HepG2 (cell line): ENCODE measurements at regions not wholly inside any gene's neighbourhood (a gene's known extent, or its start where the extent isn't known, plus 50 kb on each side); places are given as distances from the start of the nearest gene placed in this dataset.

Source experiments
- ATAC-seq: fragments of 200-7000 bp; cut with Tn5 transposase; 3 replicates; pipeline ENCODE4 v1.9.1; 2020; ENCODE audit warnings: mild to moderate bottlenecking, moderate library complexity
- BruUV-seq: library from RNA; stranded (reverse); fragments of 400-500 nt; replicated peaks from 2 replicates; lab custom pipeline; 2021; lab: Mats Ljungman, UMichigan
- CTCF ChIA-PET: fragments of 300-600 bp; formaldehyde crosslinking; extraction: SDS; loops from one replicate; lab custom pipeline; 2021; ENCODE audit warnings: low total read pairs, inconsistent platforms, low intra/inter-chr PET ratio; lab: Yijun Ruan, JAX
- POLR2A ChIA-PET: fragments of 350-600 bp; sonication (Branson Sonifier 250); formaldehyde crosslinking; loops from one replicate; lab custom pipeline; 2020; ENCODE audit warnings: antibody characterized with exemption, inconsistent platforms; lab: Yijun Ruan, JAX
- DNase-seq: peaks from one replicate; pipeline ENCODE4 v3.0.0-alpha.2; 2015; ENCODE audit warnings: low spot score
- FAIRE-seq: peaks from 3 replicates; lab custom pipeline; 2011; peaks lifted over from hg19 to GRCh38; lab: Jason Lieb, UNC
- H2AFZ ChIP-seq: one replicate; pipeline ENCODE4 v1.6.1; 2011; ENCODE audit warnings: low read length, inconsistent platforms
- H3K27ac ChIP-seq: fragments of 300-600 bp; 3 replicates; pipeline ENCODE4 v1.8.0; 2011; ENCODE audit warnings: mixed run types, mild to moderate bottlenecking, mixed read lengths, low read length, inconsistent platforms; ENCODE audit not compliant: insufficient read depth; ENCODE audit errors: extremely low read length
- H3K27me3 ChIP-seq, 2 experiments: fragments of 200-600 bp in 1 of 2; 2 replicates in 1 of 2; 3 replicates in 1 of 2; pipeline versions ENCODE4 v1.6.0 to v1.8.0; 2011; ENCODE audit warnings: low read length in 2 of 2, mild to moderate bottlenecking in 2 of 2, moderate library complexity in 2 of 2, inconsistent platforms in 1 of 2; ENCODE audit not compliant: insufficient read depth in 2 of 2, control insufficient read depth in 1 of 2
- H3K36me3 ChIP-seq, 2 experiments: fragments of 200-600 bp in 1 of 2; replicated peaks in 1 of 2; 2 replicates in 1 of 2; 3 replicates in 1 of 2; pipeline versions ENCODE4 v1.5.1 to v1.8.0; 2011; ENCODE audit warnings: low read length in 2 of 2, inconsistent platforms in 1 of 2; ENCODE audit not compliant: insufficient read depth in 2 of 2, control insufficient read depth in 1 of 2
- H3K4me1 ChIP-seq: 2 replicates; pipeline ENCODE4 v1.5.1; 2012; ENCODE audit warnings: low read length, inconsistent platforms; ENCODE audit not compliant: insufficient read depth
- H3K4me2 ChIP-seq: 2 replicates; pipeline ENCODE4 v1.6.0; 2011; ENCODE audit warnings: low read depth, low read length, inconsistent platforms
- H3K4me3 ChIP-seq, 3 experiments: fragments of 200-600 bp in 1 of 3; sonication (generic), shearing (Covaris generic) in 1 of 3; replicated peaks in 1 of 3; 2 replicates each; pipeline ENCODE4 v1.5.1; 2011 to 2016; ENCODE audit warnings: low read length in 3 of 3, inconsistent platforms in 2 of 3, low read depth in 2 of 3, mild to moderate bottlenecking in 2 of 3, control low read depth in 1 of 3, mixed read lengths in 1 of 3; ENCODE audit not compliant: insufficient read depth in 1 of 3
- H3K79me2 ChIP-seq: one replicate; pipeline ENCODE4 v1.6.1; 2011; ENCODE audit warnings: low read length, inconsistent platforms; ENCODE audit not compliant: insufficient read depth
- H3K9ac ChIP-seq: 2 replicates; pipeline ENCODE4 v1.6.0; 2011; ENCODE audit warnings: mild to moderate bottlenecking, low read depth, low read length, inconsistent platforms; ENCODE audit not compliant: insufficient read depth
- H3K9me3 ChIP-seq: 2 replicates; pipeline ENCODE4 v1.5.1; 2012; ENCODE audit warnings: mild to moderate bottlenecking, low read length
- H4K20me1 ChIP-seq: 2 replicates; pipeline ENCODE4 v1.6.0; 2011; ENCODE audit warnings: inconsistent platforms, mild to moderate bottlenecking, low read length, moderate library complexity; ENCODE audit not compliant: insufficient read depth
- BRD4 ChIP-seq: sonication (generic); formaldehyde crosslinking; IDR thresholded peaks from 2 replicates; pipeline ENCODE4 v1.4.0; 2020; ENCODE audit warnings: missing genetic modification reagents
- MTF2 ChIP-seq: sonication (generic); formaldehyde crosslinking; IDR thresholded peaks from 2 replicates; pipeline ENCODE4 v1.5.0; 2020; ENCODE audit warnings: missing genetic modification reagents, borderline replicate concordance
- SOX13 ChIP-seq, 3 experiments: fragments of 450-650 bp in 1 of 3; sonication (generic) in 1 of 3; formaldehyde crosslinking in 1 of 3; IDR thresholded peaks in 2 of 3; conservative IDR thresholded peaks in 1 of 3; 2 replicates each; pipeline versions ENCODE4 v1.5.0 to v1.6.1; 2016 to 2020; ENCODE audit warnings: antibody characterized with exemption in 1 of 3, mild to moderate bottlenecking in 1 of 3, missing compliant biosample characterization in 1 of 3, missing genetic modification reagents in 1 of 3, moderate library complexity in 1 of 3
- SOX5 ChIP-seq: IDR thresholded peaks from 2 replicates; pipeline ENCODE4 v1.6.1; 2016; ENCODE audit warnings: borderline replicate concordance
- SOX6 ChIP-seq, 2 experiments: fragments of 450-650 bp in 1 of 2; sonication (generic) in 1 of 2; formaldehyde crosslinking in 1 of 2; IDR thresholded peaks; 2 replicates each; pipeline versions ENCODE4 v1.4.0 to v1.6.1; 2017 to 2020; ENCODE audit warnings: antibody characterized with exemption in 1 of 2, mild to moderate bottlenecking in 1 of 2, missing genetic modification reagents in 1 of 2
- ZNF282 ChIP-seq: fragments of 450-650 bp; IDR thresholded peaks from 2 replicates; pipeline ENCODE4 v1.6.1; 2018; ENCODE audit not compliant: partially characterized antibody
- ZNF543 ChIP-seq: sonication (generic); formaldehyde crosslinking; IDR thresholded peaks from 2 replicates; pipeline ENCODE4 v1.4.0; 2020; ENCODE audit warnings: mild to moderate bottlenecking, missing genetic modification reagents
- whole genome bisulfite sequencing: methylation state at CpG from one replicate; pipeline ENCODE4 v1.1.6; 2017; ENCODE audit warnings: low lambda C conversion rate; 5-methylcytosine and 5-hydroxymethylcytosine counted together
- in situ Hi-C: cut with HindIII; loops from 2 replicates; pipeline ENCODE4 v1.10.0; 2017; ENCODE audit warnings: low pct_unique_long_range_greater_than_20kb; ENCODE audit not compliant: extremely low pct_ligation_motif_present
- intact Hi-C: fragments of 100-400 bp; cut with micrococcal nuclease; formaldehyde crosslinking; loops from one replicate; pipeline ENCODE4 v1.10.0; 2022; ENCODE audit not compliant: unreplicated experiment
- TF ChIP-seq, protein P1 (sequence below): IDR thresholded peaks from 2 replicates; pipeline ENCODE4 v1.4.0; 2020; ENCODE audit warnings: mild to moderate bottlenecking, missing genetic modification reagents

DNA sequence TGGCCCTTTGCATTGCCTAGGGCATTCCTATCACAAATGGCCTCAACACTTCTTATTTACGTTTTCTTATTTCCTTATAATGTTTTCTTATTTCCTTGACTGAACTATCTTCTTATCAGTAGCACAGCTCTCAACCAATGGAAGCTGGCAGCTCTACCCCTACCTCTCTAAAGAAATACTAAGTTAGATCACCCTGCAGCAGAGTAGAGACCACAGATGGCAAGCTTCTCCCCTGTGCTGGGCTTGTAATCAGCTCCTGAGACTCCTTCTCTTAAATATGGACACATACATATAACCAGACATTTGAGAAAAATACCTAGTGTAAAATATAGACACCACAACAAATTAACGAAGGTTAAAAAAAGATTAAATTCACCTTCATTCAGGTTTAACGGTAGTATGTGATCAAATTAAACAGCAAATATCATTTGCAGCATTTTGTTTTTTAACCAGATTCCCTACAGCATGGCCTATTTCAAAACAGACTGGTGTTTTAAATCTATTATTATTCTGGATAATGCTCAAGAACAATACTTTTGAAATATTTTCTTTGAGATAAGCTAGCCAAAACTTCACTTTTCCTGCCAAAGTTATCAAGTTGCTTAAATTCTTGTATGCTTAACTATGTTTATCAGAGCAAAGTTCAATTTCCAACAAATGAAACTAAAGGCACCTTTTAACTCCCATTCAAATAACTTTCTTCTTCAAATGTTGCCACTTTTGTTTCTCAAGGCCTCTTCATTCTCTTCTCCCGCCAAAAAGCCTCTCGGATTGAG lies 54.3 kb downstream of the SLC41A2 start:
- no peak overlapping the region for H3K4me2 ChIP-seq
- ATAC-seq (no peak; the same call in 2 of the 3 replicates), DNase-seq (peak; percentile 41), FAIRE-seq (no peak)
- intact Hi-C loops: no loop called here
- H3K9ac ChIP-seq: no peak overlapping the region
- no peaks in the 10 kb centered on the region for H3K79me2 ChIP-seq
- in situ Hi-C loops: no loop called here
- no peaks in the 10 kb centered on the region for H3K9me3 ChIP-seq
- H3K4me1 ChIP-seq: peaks cover 14% of the 10 kb centered on the region
- H3K4me3 ChIP-seq: no peak overlapping the region
- 92% methylated on average over 5 of the region's 5 CpGs for WGBS
- no peak overlapping the region for H3K27ac ChIP-seq
- ChIA-PET CTCF (no interaction called here), POLR2A (no interaction called here)
- H3K36me3 ChIP-seq: no peaks in the 10 kb centered on the region
- no peaks in the 10 kb centered on the region for H3K27me3 ChIP-seq
- no peak overlapping the region for H2AFZ ChIP-seq
- no peaks in the 10 kb centered on the region for H4K20me1 ChIP-seq
- no TSS peak for BruUV-seq
- TF ChIP-seq SOX5 (CRISPR knock-in tag): peak; percentile 45; the same call in 1 of the 2 replicates
- no peak for TF ChIP-seq MTF2
- no peak for TF ChIP-seq BRD4
- TF ChIP-seq ZNF282: no peak
- no peak for TF ChIP-seq ZNF543
- no peak; the same call in 1 of the 2 replicates for TF ChIP-seq SOX13 (IDR thresholded peaks at IDR 0.05)
- TF ChIP-seq SOX13 (CRISPR knock-in tag; conservative IDR thresholded peaks at IDR 0.05 in 1 of 2, IDR thresholded peaks at IDR 0.05 in 1 of 2): peak in 1 of 2 experiments; percentile 81; a peak in 2 of 4 replicates
- TF ChIP-seq SOX6 (IDR thresholded peaks at IDR 0.05): no peak
- peak; percentile 67; the same call in 1 of the 2 replicates for TF ChIP-seq SOX6 (CRISPR knock-in tag; IDR thresholded peaks at IDR 0.05)
- TF ChIP-seq, protein P1, sequence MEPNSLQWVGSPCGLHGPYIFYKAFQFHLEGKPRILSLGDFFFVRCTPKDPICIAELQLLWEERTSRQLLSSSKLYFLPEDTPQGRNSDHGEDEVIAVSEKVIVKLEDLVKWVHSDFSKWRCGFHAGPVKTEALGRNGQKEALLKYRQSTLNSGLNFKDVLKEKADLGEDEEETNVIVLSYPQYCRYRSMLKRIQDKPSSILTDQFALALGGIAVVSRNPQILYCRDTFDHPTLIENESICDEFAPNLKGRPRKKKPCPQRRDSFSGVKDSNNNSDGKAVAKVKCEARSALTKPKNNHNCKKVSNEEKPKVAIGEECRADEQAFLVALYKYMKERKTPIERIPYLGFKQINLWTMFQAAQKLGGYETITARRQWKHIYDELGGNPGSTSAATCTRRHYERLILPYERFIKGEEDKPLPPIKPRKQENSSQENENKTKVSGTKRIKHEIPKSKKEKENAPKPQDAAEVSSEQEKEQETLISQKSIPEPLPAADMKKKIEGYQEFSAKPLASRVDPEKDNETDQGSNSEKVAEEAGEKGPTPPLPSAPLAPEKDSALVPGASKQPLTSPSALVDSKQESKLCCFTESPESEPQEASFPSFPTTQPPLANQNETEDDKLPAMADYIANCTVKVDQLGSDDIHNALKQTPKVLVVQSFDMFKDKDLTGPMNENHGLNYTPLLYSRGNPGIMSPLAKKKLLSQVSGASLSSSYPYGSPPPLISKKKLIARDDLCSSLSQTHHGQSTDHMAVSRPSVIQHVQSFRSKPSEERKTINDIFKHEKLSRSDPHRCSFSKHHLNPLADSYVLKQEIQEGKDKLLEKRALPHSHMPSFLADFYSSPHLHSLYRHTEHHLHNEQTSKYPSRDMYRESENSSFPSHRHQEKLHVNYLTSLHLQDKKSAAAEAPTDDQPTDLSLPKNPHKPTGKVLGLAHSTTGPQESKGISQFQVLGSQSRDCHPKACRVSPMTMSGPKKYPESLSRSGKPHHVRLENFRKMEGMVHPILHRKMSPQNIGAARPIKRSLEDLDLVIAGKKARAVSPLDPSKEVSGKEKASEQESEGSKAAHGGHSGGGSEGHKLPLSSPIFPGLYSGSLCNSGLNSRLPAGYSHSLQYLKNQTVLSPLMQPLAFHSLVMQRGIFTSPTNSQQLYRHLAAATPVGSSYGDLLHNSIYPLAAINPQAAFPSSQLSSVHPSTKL (CRISPR knock-in tag): peak; percentile 24; the same call in 1 of the 2 replicates
